GM18909 (cell line): ENCODE measurements at regions not wholly inside any gene's neighbourhood (a gene's known extent, or its start where the extent isn't known, plus 50 kb on each side); places are given as distances from the start of the nearest gene placed in this dataset.
A peak's percentile ranks its signal among the peaks of the same experiment; 100 is the strongest.
"Not testable (repeated sequence)": the region's sequence is repeated elsewhere in the genome, so short reads cannot be mapped to it uniquely, and the experiment has no call there.

Experiments
- ATAC-seq: cut with Tn5 transposase; IDR thresholded peaks from one replicate; pipeline ENCODE4 v1.9.1; 2021; ENCODE audit warnings: mild to moderate bottlenecking; ENCODE audit not compliant: unreplicated experiment, poor library complexity

GRCh38 chr20:53873230-53873604, 197.2 kb downstream of the BCAS1 start:
- no peak for ATAC-seq

GRCh38 chr20:53872561-53873229, 197.7 kb downstream of the BCAS1 start:
- peak; percentile 66 for ATAC-seq

- ATAC-seq: no peak
These were observed 198.3 kb downstream of the BCAS1 start for GRCh38 chr20:53872081-53872541.

- no peak for ATAC-seq
These were observed 198.9 kb downstream of the BCAS1 start for GRCh38 chr20:53871541-53871940.

GRCh38 chr20:53870426-53871315, 199.7 kb downstream of the BCAS1 start:
- no peak for ATAC-seq

GRCh38 chr20:53869466-53870258, 200.7 kb downstream of the BCAS1 start:
- peak; percentile 53 for ATAC-seq

- ATAC-seq: no peak
These were observed 202.5 kb downstream of the BCAS1 start for GRCh38 chr20:53867741-53868351.

- ATAC-seq: peak; percentile 62
These were observed 203.3 kb downstream of the BCAS1 start for GRCh38 chr20:53866794-53867740.

GRCh38 chr20:53865901-53866793, 204.2 kb downstream of the BCAS1 start:
- ATAC-seq: no peak

- ATAC-seq: not testable (repeated sequence)
These were observed 205.4 kb downstream of the BCAS1 start for GRCh38 chr20:53864765-53865683.

- ATAC-seq: not testable (repeated sequence)
These were observed 206.3 kb downstream of the BCAS1 start for GRCh38 chr20:53863923-53864641.

GRCh38 chr20:53863535-53863922, 206.9 kb downstream of the BCAS1 start:
- not testable (repeated sequence) for ATAC-seq

- not testable (repeated sequence) for ATAC-seq
These were observed 207.4 kb downstream of the BCAS1 start for GRCh38 chr20:53863039-53863438.

GRCh38 chr20:53862490-53862889, 207.9 kb downstream of the BCAS1 start:
- not testable (repeated sequence) for ATAC-seq

GRCh38 chr20:53862136-53862397, 208.3 kb downstream of the BCAS1 start:
- not testable (repeated sequence) for ATAC-seq

GRCh38 chr20:53859684-53860083, 210.7 kb downstream of the BCAS1 start:
- ATAC-seq: no peak

GRCh38 chr20:53859009-53859408, 211.4 kb downstream of the BCAS1 start:
- not testable (repeated sequence) for ATAC-seq
